GM21619 (cell line): ENCODE measurements at regions not wholly inside any gene's neighbourhood (a gene's known extent, or its start where the extent isn't known, plus 50 kb on each side); places are given as distances from the start of the nearest gene placed in this dataset.
"Not testable (repeated sequence)": the region's sequence is repeated elsewhere in the genome, so short reads cannot be mapped to it uniquely, and the experiment has no call there.

Experiments used
- ATAC-seq: cut with Tn5 transposase; IDR thresholded peaks from one replicate; pipeline ENCODE4 v1.9.1; 2021; ENCODE audit not compliant: unreplicated experiment

- not testable (repeated sequence) for ATAC-seq
These were observed 64.6 kb upstream of the ZSCAN2 start for GRCh38 chr15:84536181-84536580.

GRCh38 chr15:84544586-84544985 is 56.2 kb upstream of the ZSCAN2 start:
- ATAC-seq = not testable (repeated sequence)

GRCh38 chr15:84547150-84547549 is 53.7 kb upstream of the ZSCAN2 start:
- not testable (repeated sequence) for ATAC-seq

- not testable (repeated sequence) for ATAC-seq
These were observed 50.3 kb upstream of the ZSCAN2 start for GRCh38 chr15:84550503-84550902.
